Central memory CD4-positive, alpha-beta T cell (primary cell): ENCODE measurements at regions not wholly inside any gene's neighbourhood (a gene's known extent, or its start where the extent isn't known, plus 50 kb on each side); places are given as distances from the start of the nearest gene placed in this dataset.

Experiments
- DNase-seq: peaks from one replicate; pipeline ENCODE4 v3.0.0; 2022

DNA sequence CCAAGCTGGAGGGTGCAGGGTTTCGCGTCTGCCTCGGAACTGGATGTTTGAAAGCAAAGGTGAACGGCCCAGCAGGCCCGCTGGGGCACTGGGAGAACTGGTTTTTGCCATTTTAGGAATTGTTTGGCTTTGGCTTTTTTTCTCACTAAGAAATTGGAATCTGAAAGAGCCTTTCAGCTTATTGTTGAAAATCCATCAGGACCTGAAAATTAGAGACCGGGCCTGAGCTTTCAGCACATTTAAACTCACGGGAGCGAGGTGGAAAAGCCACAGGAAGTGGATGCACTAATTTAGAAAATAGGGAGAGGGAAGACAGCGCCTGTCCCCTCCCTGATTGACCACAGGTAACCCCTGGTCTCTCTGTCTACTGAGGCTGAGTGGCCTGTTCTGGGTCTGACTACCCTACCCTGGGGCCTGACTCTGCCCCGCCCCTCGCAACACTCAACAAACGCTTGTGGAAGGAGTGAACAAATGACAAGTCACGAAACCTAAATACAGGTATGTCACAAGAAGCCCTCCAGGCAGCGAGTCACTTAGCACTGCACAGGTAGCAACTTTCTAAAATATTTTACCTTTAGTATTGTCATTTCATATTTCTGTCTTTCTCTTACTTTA lies 100.3 kb upstream of the MBOAT2 start:
- DNase-seq, result no peak

GRCh38 chr2:9102861-9103662 lies 99.6 kb upstream of the MBOAT2 start:
- DNase-seq, result no peak

DNA sequence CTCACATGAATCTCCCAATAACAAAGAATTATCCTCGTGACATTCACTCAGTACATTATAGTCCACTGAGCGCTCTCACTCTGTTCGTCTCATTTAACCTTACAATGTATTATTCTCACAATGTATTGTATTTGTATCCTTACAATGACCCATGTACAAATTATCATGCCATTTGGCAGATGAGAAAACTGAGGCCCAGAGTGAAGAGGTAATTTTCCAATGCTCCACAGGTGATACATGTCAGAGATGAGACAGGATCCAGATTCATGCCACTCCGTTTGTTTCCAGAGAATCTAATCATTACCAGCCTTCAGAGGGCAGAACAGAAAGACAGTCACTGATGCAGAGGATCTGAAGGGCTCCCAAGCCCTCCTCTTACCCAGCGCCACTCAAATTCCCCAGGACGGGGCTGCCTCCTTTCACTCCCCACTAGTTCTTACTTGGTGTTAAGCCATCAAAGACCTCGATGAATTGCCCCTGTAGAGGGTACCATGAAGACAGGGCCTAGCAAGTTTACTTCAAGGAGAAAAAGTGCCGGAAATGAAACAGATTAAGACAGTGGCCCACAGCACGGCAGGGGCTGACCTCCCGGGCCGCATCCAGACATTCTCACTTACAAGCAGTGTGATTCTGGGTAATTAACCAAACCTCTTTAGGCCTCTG lies 98.4 kb upstream of the MBOAT2 start:
- no peak for DNase-seq

- DNase-seq, result no peak
Observed at GRCh38 chr2:9100080-9100876, 96.8 kb upstream of the MBOAT2 start.

- no peak for DNase-seq
Observed at GRCh38 chr2:9099341-9099751, 95.9 kb upstream of the MBOAT2 start.

GRCh38 chr2:9097892-9098291 lies 94.4 kb upstream of the MBOAT2 start:
- no peak for DNase-seq

- DNase-seq, result no peak
Observed at GRCh38 chr2:9097239-9097638, 93.8 kb upstream of the MBOAT2 start.

DNA sequence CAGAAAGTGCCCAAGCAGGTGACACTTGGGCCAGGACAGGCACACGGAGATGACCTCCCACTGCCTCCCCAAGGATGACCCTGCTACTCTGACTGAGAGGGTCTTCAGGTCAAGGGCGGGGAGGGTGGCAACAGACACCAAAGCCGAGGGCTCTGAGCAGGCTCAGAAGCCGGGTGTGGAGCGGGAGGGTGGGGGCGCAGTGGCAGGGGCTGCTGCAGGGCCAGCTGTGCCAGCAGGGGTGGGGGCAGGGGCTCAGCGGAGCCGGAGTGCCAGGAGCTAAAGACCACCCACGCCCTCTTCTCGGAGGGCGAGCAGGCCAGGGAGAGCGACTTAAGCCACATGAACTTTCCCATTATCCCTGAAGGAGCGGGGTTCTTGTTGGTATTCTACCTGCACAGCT lies 93.3 kb upstream of the MBOAT2 start:
- DNase-seq, result no peak

- DNase-seq, result no peak
Observed at GRCh38 chr2:9095690-9096089, 92.2 kb upstream of the MBOAT2 start.

DNA sequence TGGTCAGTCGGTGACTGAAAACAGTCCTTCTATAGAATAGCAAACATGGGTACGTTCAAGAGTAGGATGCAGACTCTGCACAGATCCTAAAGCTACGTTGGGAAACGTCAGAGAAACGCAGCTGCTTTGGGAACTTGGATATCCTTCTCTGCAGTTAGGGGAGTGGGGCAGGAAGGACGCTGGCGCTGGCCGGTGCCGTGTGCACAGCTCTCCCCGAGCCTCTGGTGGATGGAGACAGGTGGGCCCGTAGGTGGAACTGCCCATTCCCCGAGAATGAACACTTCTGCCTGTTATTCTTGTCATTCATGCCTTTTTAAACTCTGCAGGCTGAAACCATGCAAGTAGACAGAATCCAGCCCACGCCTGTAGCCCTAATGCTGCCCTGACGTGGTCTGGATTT lies 91.7 kb upstream of the MBOAT2 start:
- DNase-seq, result no peak

DNA sequence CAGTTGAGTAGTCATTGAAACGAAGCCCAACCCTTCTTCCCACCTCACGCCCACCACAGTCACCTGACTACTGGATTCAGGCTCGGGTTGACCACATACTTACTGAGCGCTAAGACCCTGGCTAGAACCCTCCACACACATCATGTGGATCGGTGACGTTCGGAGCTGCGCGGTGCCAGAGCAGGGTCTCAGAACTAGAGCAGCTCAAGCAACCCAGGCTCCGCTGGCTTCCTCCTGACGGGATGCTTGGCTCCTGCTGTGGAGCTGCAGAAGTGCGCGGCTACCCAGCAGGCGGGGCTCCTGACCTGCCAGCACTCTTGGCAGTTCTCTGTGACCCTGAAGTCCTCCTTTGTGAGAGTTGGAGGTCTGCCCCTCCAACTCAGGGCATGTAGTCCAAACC lies 90.6 kb upstream of the MBOAT2 start:
- no peak for DNase-seq

- DNase-seq, result no peak
Observed at GRCh38 chr2:9093324-9093723, 89.8 kb upstream of the MBOAT2 start.

GRCh38 chr2:9092383-9093282 lies 89.1 kb upstream of the MBOAT2 start:
- no peak for DNase-seq

DNA sequence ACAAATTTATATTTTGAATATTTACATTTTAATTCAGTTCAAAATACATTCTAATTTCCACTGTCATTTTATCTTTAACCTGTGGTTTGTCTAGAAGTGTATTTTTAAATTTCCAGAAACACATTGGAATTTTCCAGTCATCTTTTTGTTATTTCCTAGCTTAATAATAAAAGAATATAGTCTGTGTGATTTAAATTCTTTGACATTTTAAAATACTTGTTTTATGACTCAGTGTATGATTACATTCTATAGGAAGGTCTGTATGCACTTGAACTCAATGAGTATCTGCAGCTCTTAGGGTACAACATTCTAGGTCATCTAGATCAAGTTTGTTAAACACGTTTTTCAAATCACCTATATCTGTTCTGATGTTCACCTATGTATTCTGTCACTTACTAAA lies 88.3 kb upstream of the MBOAT2 start:
- no peak for DNase-seq

DNA sequence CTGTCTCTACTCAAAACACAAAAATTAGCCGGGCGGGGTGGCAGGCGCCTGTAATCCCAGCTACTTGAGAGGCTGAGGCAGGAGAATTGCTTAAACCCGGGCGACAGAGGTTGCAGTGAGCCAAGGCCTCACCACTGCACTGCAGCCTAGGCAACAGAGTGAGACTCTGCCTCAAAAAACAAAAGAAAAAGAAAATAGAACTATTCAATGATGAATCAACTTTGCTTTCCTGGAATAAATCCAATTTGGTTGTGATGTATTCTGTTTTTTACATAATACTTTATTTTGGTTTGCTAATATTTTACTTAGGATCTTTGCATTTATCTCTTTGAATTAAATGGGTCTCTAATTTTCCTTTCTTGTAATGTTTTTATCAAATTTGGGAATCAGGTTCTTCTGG lies 86.3 kb upstream of the MBOAT2 start:
- DNase-seq, result no peak

DNA sequence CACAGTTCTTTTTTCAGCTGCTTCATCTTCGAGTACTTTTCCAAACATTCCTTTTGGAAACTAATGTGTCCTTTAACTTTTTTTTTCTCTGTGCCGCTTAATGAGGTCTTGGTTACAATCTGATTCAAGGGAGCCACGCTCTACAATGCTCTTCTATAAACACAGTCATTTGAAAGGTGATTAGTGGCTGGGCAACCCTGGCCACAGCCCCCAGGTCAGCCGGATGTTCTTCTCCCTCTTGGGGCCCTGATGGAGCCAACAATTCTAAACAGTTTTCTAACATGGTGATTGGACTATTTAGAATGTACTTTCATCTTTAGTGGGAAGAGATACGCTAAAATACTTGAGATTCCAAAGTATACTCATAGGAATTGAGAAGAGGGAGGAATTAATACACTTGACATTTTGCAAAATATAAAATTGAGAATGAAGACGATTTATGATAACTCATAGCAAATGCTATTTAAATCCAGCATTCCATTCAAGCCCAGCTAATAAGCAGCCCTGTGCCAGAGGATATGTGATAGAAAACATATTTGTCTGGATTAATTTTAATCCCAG lies 83.7 kb upstream of the MBOAT2 start:
- no peak for DNase-seq

- no peak for DNase-seq
Observed at GRCh38 chr2:9086465-9086864, 83.0 kb upstream of the MBOAT2 start.

DNA sequence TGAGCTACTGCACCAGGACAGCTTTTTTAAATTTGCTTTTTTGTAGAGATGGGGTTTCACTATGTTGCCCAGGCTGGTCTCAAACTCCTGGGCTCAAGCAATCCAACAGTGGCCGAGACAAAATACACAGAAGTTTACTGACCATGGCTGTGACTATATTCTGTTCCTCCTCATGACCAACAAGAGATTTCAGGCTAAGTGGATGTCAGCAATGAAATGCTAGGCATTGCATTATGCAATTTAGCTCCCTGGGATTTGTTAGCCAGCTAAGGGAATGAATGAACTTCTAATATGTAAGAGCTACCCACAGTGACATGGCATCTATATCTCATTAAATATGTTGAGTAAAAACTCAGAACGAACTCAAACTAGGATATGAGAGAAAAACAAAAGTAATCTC lies 81.9 kb upstream of the MBOAT2 start:
- no peak for DNase-seq

DNA sequence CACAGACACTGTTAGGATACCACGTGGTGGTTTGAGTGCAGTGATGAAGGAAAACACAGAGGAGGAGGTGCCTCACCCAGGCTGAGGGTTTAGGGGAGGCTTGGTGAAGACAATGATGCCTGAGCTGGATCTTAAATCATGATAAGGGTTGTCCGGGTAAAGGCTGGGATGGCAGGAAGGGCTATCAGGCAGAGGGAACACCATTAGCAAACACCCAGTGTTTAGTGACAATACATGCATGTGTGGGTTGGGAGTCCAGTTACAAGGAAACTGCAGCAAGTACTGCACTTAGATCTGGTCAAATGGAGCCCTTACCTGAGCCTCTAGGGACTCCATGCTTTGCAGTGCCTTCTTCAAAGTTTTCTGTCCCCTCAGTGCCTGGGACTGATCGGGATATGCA lies 79.8 kb upstream of the MBOAT2 start:
- no peak for DNase-seq

- DNase-seq, result no peak
Observed at GRCh38 chr2:9082158-9082557, 78.7 kb upstream of the MBOAT2 start.

DNA sequence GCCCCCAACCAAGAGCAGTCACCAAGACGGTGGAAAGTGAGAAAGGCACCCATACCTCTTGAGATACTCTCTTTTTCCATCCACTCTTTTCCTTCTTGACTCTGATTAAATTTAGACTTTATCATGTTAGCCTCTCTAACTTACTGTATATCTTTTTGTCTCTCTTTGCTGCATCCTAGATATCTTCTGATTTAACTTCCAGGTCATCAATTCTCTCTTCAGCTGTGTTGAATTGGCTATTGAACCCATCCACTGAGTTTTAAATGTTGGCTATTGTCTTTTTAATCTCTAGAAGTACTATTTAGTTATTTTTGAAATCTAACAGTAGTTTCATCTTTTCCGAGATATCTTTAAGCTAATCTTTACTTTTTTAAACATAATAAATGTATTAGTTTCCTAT lies 78.3 kb upstream of the MBOAT2 start:
- no peak for DNase-seq

DNA sequence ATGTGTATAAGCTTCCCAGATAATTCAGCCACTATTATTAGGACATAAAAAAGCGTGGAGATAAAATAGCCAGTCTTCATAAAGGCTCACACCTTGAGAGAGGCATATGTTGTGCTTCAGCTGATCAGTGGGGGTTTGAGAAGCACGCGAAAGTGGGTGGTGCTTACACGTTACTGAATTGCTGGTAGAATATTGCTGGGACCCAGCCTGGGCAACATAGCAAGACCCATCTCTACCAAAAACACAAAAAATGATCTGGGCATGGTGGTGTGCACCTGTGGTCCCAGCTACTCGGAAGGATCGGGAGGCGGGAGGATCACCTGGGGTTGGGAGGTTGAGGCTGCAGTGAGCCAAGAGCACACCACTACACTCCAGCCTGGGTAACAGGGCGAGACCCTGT lies 74.9 kb upstream of the MBOAT2 start:
- DNase-seq, result no peak
